CD4-positive, alpha-beta memory T cell (primary cell): ENCODE measurements at regions not wholly inside any gene's neighbourhood (a gene's known extent, or its start where the extent isn't known, plus 50 kb on each side); places are given as distances from the start of the nearest gene placed in this dataset.
"Not testable (repeated sequence)": the region's sequence is repeated elsewhere in the genome, so short reads cannot be mapped to it uniquely, and the experiment has no call there.

Experiments
- CTCF ChIA-PET: fragments of 350-600 bp; sonication (Branson Sonifier 250); formaldehyde crosslinking; loops from one replicate; lab custom pipeline; 2021; ENCODE audit warnings: inconsistent platforms; ENCODE audit not compliant: partially characterized antibody; lab: Charles Lee
- POLR2A ChIA-PET: fragments of 350-600 bp; sonication (Branson Sonifier 250); formaldehyde crosslinking; loops from one replicate; lab custom pipeline; 2021; ENCODE audit not compliant: partially characterized antibody; lab: Charles Lee
- DNase-seq, 5 donors: peaks; one replicate each; pipeline versions ENCODE4 v3.0.0 to v3.0.0-alpha.2; 2020 to 2022; ENCODE audit warnings: mixed read lengths in 1 of 5
- H3K27ac ChIP-seq: one replicate; pipeline ENCODE4 v1.7.0; 2013; ENCODE audit warnings: low read depth, low read length
- H3K27me3 ChIP-seq: 2 replicates; pipeline ENCODE4 v1.7.0; 2013; ENCODE audit warnings: mild to moderate bottlenecking, low read length, moderate library complexity; ENCODE audit not compliant: insufficient read depth
- H3K36me3 ChIP-seq: 2 replicates; pipeline ENCODE4 v1.7.0; 2013; ENCODE audit warnings: mild to moderate bottlenecking, low read length, moderate library complexity; ENCODE audit not compliant: insufficient read depth
- H3K4me1 ChIP-seq: 2 replicates; pipeline ENCODE4 v1.7.0; 2013; ENCODE audit warnings: mild to moderate bottlenecking, low read length, moderate library complexity; ENCODE audit not compliant: insufficient read depth
- H3K4me3 ChIP-seq, 2 donors: one replicate each; pipeline ENCODE4 v1.7.0; 2013; ENCODE audit warnings: low read length in 2 of 2, mild to moderate bottlenecking in 1 of 2
- H3K9me3 ChIP-seq, 2 donors: one replicate each; pipeline ENCODE4 v1.7.0; 2013; ENCODE audit warnings: low read length in 2 of 2, control low read depth in 1 of 2; ENCODE audit not compliant: control insufficient read depth in 1 of 2
- H3K27ac Mint-ChIP-seq, 7 donors: one replicate each; pipeline ENCODE4 v1.8.0; 2020 to 2021; ENCODE audit warnings: mixed read lengths in 7 of 7, mild to moderate bottlenecking in 6 of 7, inconsistent platforms in 3 of 7, moderate library complexity in 3 of 7
- H3K27me3 Mint-ChIP-seq, 2 donors: one replicate each; pipeline ENCODE4 v1.8.0; 2020 to 2021; ENCODE audit warnings: mixed read lengths in 2 of 2
- H3K36me3 Mint-ChIP-seq, 2 donors: one replicate each; pipeline ENCODE4 v1.8.0; 2020 to 2021; ENCODE audit warnings: mixed read lengths in 2 of 2, inconsistent platforms in 1 of 2, mild to moderate bottlenecking in 1 of 2
- H3K4me1 Mint-ChIP-seq, 4 donors: one replicate each; pipeline ENCODE4 v1.8.0; 2020 to 2021; ENCODE audit warnings: mixed read lengths in 4 of 4, mild to moderate bottlenecking in 1 of 4
- H3K4me3 Mint-ChIP-seq, 8 donors: one replicate each; pipeline ENCODE4 v1.8.0; 2020 to 2021; ENCODE audit warnings: mixed read lengths in 8 of 8, mild to moderate bottlenecking in 7 of 8, moderate library complexity in 6 of 8, inconsistent platforms in 3 of 8
- H3K9me3 Mint-ChIP-seq, 8 donors: one replicate each; pipeline ENCODE4 v1.8.0; 2020 to 2021; ENCODE audit warnings: mixed read lengths in 8 of 8, mild to moderate bottlenecking in 5 of 8, inconsistent platforms in 3 of 8, moderate library complexity in 1 of 8
- intact Hi-C: fragments of 100-400 bp; cut with micrococcal nuclease; formaldehyde crosslinking; loops from one replicate; pipeline ENCODE4 v1.15.1; 2023

DNA sequence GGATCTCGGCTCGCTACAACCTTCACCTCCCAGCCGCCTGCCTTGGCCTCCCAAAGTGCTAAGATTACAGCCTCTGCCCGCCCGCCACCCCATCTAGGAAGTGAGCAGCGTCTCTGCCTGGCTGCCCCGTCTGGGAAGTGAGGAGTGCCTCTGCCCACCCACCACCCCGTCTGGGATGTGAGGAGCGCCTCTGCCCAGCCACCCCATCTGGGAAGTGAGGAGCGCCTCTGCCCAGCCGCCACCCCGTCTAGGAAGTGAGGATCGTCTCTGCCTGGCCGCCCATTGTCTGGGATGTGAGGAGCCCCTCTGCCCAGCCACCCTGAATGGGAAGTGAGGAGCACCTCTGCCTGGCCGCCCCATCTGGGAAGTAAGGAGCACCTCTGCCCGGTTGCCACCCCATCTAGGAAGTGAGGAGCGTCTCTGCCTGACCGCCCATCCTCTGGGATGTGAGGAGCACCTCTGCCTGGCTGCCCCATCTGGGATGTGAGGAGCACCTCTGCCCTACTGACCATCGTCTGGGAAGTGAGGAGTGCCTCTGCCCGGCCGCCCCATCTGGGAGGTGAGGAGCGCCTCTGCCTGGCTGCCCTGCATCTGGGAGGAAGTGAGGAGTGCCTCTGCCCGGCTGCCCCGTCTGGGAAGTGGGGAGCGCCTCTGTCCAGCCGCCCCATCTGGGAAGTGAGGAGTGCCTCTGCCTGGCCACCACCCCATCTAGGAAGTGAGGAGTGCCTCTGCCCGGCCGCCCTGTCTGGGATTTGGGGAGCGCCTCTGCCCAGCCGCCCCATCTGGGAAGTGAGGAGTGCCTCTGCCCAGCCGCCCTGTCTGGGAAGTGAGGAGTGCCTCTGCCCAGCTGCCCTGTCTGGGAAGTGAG is 90.4 kb upstream of the ZNF519 start:
- H3K27me3 ChIP-seq, H3K27ac Mint-ChIP-seq, H3K4me3 Mint-ChIP-seq, CTCF ChIA-PET, POLR2A ChIA-PET, H3K36me3 ChIP-seq, intact Hi-C loops, DNase-seq, H3K4me1 Mint-ChIP-seq, H3K4me3 ChIP-seq, H3K9me3 ChIP-seq, H3K4me1 ChIP-seq, H3K27me3 Mint-ChIP-seq, H3K27ac ChIP-seq: not testable (repeated sequence)
- Mint-ChIP-seq H3K36me3 (peaks cover 16 to 28% of the 10 kb centered on the region in 2 donors), H3K9me3 (peaks cover 0 to 14% (median 5%) of the 10 kb centered on the region in 8 donors)

DNA sequence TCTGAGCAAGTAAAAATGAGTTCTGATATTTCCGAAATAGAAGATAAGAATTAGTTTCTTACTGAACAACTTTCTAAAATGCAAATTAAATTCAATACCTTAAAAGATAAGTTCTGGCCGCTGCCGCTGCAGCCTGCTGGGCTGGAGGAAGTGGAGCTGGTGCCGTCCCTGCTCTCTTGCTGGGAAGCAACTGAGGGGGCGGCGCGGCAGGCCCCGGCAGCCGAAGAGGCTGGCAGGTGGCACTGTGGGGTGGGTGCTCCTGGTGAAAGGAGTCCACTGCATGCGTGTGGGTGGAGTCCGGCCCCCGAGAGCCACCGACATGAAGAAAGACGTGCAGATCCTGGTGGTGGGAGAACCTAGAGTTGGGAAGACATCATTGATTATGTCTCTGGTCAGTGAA is 89.5 kb upstream of the ZNF519 start:
- no peak overlapping the region for H3K4me3 Mint-ChIP-seq
- H3K9me3 Mint-ChIP-seq = peaks cover 0 to 14% (median 5%) of the 10 kb centered on the region in 8 donors
- no peak overlapping the region for H3K27ac Mint-ChIP-seq
- Histone ChIP-seq H3K9me3 (no peaks in the 10 kb centered on the region), H3K27ac (no peak overlapping the region), H3K4me1 (no peaks in the 10 kb centered on the region), H3K4me3 (no peak overlapping the region), H3K36me3 (no peaks in the 10 kb centered on the region), H3K27me3 (no peaks in the 10 kb centered on the region)
- ChIA-PET POLR2A (no interaction called here), CTCF (no interaction called here)
- H3K27me3 Mint-ChIP-seq = no peaks in the 10 kb centered on the region
- intact Hi-C loops = no loop called here
- peak in 1 of 5 donors; percentile 28 for DNase-seq
- H3K4me1 Mint-ChIP-seq = no peaks in the 10 kb centered on the region
- peaks cover 16 to 23% of the 10 kb centered on the region in 2 donors for H3K36me3 Mint-ChIP-seq

DNA sequence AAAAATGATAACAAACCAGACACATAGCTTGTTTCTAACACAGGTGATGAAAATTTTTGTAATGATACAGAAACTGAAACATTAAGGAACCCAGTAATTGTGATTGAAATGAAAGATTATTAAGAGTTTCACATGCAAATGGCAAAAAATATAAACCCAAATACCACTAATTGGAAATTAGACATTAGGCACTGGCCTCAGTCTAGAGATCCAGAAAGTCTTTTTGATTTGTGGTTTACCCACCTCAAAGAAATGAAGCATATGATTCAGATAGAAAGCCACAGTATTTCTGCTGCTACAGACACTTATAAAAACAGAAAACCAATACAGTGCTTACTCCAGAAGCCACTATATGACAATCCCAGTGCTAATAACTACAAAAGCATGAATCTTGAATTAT is 83.7 kb upstream of the ZNF519 start:
- H3K9me3 Mint-ChIP-seq, POLR2A ChIA-PET, H3K27ac Mint-ChIP-seq, H3K4me3 ChIP-seq, H3K9me3 ChIP-seq, H3K27me3 ChIP-seq, H3K4me1 ChIP-seq, H3K27ac ChIP-seq, intact Hi-C loops, H3K4me3 Mint-ChIP-seq, CTCF ChIA-PET, DNase-seq, H3K27me3 Mint-ChIP-seq, H3K4me1 Mint-ChIP-seq, H3K36me3 ChIP-seq: not testable (repeated sequence)
- peaks cover 1 to 22% of the 10 kb centered on the region in 2 donors for H3K36me3 Mint-ChIP-seq

DNA sequence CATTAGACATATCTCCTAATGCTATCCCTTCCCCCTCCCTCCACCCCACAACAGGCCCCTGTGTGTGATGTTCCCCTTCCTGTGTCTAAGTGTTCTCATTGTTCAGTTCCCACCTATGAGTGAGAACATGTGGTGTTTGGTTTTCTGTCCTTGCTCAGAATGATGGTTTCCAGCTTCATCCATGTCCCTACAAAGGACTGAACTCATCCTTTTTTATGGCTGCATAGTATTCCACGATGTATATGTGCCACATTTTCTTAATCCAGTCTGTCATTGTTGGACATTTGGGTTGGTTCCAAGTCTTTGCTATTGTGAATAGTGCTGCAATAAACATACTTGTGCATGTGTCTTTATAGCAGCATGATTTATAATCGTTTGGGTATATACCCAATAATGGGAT is 71.2 kb upstream of the ZNF519 start:
- CTCF ChIA-PET, H3K27me3 ChIP-seq, intact Hi-C loops, H3K36me3 ChIP-seq, H3K27ac ChIP-seq, H3K4me1 ChIP-seq, DNase-seq, H3K4me3 ChIP-seq, H3K27me3 Mint-ChIP-seq, H3K9me3 ChIP-seq, POLR2A ChIA-PET, H3K4me1 Mint-ChIP-seq, H3K27ac Mint-ChIP-seq, H3K9me3 Mint-ChIP-seq, H3K4me3 Mint-ChIP-seq: not testable (repeated sequence)
- peaks cover 4 to 15% of the 10 kb centered on the region in 2 donors for H3K36me3 Mint-ChIP-seq

DNA sequence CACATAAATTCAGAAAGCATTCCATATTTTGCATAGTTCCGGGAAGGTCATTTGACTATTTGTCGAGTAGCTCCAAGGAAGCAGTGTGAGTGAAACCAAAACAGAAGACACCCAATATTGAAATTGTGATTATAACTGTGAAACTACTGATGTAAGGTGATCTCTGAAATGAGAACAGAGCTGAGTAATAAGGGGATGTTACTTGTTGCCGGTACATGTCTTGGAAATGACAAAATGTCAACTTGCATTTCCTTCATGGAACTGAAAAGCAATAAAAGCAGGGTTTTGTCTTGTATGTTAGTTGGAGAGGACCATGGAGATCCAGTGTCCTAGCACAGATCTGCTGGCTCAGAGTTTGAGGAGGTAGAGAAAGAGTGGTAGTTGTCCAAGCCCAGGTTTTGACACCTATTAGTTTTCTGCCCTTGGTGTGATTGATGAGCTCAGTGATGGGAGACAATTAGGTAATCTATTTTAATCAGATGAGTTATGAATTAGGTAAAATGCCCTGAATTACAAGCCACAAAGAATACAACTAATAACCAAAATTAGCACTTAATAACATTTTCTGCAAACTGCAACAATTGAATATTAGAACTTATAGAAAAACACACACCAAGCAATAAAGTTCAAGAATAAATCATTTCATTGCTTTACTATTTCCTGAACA is 58.7 kb upstream of the ZNF519 start:
- DNase-seq, intact Hi-C loops, H3K36me3 ChIP-seq, H3K27me3 ChIP-seq, H3K36me3 Mint-ChIP-seq, H3K4me1 Mint-ChIP-seq, H3K4me3 ChIP-seq, H3K4me3 Mint-ChIP-seq, CTCF ChIA-PET, POLR2A ChIA-PET, H3K9me3 ChIP-seq, H3K27me3 Mint-ChIP-seq, H3K4me1 ChIP-seq, H3K9me3 Mint-ChIP-seq, H3K27ac ChIP-seq: not testable (repeated sequence)
- H3K27ac Mint-ChIP-seq = peak overlapping the region in 1 of 7 donors; percentile 33

DNA sequence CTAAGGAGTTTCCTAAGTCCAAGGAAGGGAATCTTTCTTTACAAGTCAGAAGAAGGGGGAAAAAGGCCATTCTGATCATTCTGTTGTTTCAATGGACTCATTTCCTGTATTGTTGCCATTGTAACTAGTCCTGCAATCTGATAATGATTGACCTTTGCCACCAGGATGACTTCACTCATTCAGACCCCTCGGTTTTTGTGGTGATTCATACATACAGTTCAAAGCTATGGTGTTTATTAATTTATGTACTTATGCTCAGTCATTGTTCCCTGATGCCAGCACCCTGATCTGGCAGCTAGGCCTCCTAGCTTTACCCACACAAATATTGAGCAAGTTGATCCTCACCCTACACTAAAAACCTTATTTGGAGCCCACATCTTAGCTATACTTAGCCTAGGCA is 57.6 kb upstream of the ZNF519 start:
- peaks cover 0 to 4% of the 10 kb centered on the region in 2 donors for H3K36me3 Mint-ChIP-seq
- no peak for DNase-seq
- no peaks in the 10 kb centered on the region for H3K9me3 Mint-ChIP-seq
- no peaks in the 10 kb centered on the region for H3K4me1 ChIP-seq
- H3K27me3 Mint-ChIP-seq = no peaks in the 10 kb centered on the region
- POLR2A ChIA-PET = no interaction called here
- no peak overlapping the region for H3K27ac Mint-ChIP-seq
- intact Hi-C loops = no loop called here
- no peaks in the 10 kb centered on the region for H3K27me3 ChIP-seq
- H3K9me3 ChIP-seq = no peaks in the 10 kb centered on the region
- H3K4me3 ChIP-seq = no peak overlapping the region
- H3K4me1 Mint-ChIP-seq = peaks cover 0 to 4% (median 1%) of the 10 kb centered on the region in 4 donors
- H3K27ac ChIP-seq = no peak overlapping the region
- no peak overlapping the region for H3K4me3 Mint-ChIP-seq
- CTCF ChIA-PET = no interaction called here
- no peaks in the 10 kb centered on the region for H3K36me3 ChIP-seq

DNA sequence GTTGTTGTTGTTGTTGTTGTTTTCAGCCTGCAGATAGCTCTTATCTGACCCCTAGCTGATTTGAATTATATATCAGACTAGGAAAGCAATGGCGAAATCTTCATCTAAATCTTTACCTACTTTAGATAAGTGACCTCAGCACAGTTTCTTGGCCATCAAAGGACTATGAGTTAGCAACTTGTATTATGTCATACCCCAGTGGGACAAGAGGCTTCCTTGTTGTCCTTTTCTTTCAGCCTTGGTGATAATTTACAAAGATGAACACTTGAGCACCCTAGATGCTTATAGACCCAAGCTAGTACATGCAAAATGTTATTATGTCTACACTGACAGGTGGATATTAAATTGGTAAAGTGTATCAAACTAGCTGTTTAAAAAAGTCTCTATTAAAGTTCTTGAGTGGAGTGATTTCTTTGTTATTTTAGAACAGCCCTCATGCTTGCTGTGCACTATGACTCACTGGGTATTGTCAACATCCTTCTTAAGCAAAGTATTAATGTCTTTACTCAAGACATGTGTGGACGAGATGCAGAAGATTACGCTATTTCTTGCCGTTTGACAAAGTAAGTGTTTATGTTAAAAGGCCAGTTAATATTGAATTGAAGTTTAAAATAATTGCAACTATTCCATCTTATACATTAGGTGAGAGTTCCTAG is 56.6 kb upstream of the ZNF519 start:
- H3K27ac ChIP-seq, H3K4me1 Mint-ChIP-seq, POLR2A ChIA-PET, H3K4me3 ChIP-seq, CTCF ChIA-PET, H3K4me1 ChIP-seq, H3K27me3 ChIP-seq, H3K9me3 ChIP-seq, H3K4me3 Mint-ChIP-seq, intact Hi-C loops, DNase-seq, H3K36me3 ChIP-seq, H3K36me3 Mint-ChIP-seq, H3K9me3 Mint-ChIP-seq, H3K27ac Mint-ChIP-seq, H3K27me3 Mint-ChIP-seq: not testable (repeated sequence)
